HL-60 (cell line): ENCODE measurements at regions not wholly inside any gene's neighbourhood (a gene's known extent, or its start where the extent isn't known, plus 50 kb on each side); places are given as distances from the start of the nearest gene placed in this dataset.

Experiments
- GABPA ChIP-seq: IDR thresholded peaks from 2 replicates; pipeline ENCODE4 v1.6.1; 2012; ENCODE audit warnings: low read depth
- POLR2AphosphoS5 ChIP-seq: IDR thresholded peaks from 2 replicates; pipeline ENCODE4 v1.6.1; 2012; ENCODE audit warnings: low read depth
- SPI1 ChIP-seq: IDR thresholded peaks from 2 replicates; pipeline ENCODE4 v1.6.1; 2012; ENCODE audit warnings: low read depth, mild to moderate bottlenecking, borderline replicate concordance
- TF ChIP-seq, protein P1 (sequence below): IDR thresholded peaks from one replicate; pipeline ENCODE4 v1.5.1; 2011; ENCODE audit warnings: low read length, control low read depth, inconsistent platforms; ENCODE audit not compliant: insufficient read depth
- TF ChIP-seq, protein P2 (sequence below): IDR thresholded peaks from 2 replicates; pipeline ENCODE4 v1.6.1; 2012; ENCODE audit warnings: low read depth; ENCODE audit not compliant: insufficient replicate concordance

- TF ChIP-seq, protein P1, sequence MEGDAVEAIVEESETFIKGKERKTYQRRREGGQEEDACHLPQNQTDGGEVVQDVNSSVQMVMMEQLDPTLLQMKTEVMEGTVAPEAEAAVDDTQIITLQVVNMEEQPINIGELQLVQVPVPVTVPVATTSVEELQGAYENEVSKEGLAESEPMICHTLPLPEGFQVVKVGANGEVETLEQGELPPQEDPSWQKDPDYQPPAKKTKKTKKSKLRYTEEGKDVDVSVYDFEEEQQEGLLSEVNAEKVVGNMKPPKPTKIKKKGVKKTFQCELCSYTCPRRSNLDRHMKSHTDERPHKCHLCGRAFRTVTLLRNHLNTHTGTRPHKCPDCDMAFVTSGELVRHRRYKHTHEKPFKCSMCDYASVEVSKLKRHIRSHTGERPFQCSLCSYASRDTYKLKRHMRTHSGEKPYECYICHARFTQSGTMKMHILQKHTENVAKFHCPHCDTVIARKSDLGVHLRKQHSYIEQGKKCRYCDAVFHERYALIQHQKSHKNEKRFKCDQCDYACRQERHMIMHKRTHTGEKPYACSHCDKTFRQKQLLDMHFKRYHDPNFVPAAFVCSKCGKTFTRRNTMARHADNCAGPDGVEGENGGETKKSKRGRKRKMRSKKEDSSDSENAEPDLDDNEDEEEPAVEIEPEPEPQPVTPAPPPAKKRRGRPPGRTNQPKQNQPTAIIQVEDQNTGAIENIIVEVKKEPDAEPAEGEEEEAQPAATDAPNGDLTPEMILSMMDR = no peak
- TF ChIP-seq, protein P2, sequence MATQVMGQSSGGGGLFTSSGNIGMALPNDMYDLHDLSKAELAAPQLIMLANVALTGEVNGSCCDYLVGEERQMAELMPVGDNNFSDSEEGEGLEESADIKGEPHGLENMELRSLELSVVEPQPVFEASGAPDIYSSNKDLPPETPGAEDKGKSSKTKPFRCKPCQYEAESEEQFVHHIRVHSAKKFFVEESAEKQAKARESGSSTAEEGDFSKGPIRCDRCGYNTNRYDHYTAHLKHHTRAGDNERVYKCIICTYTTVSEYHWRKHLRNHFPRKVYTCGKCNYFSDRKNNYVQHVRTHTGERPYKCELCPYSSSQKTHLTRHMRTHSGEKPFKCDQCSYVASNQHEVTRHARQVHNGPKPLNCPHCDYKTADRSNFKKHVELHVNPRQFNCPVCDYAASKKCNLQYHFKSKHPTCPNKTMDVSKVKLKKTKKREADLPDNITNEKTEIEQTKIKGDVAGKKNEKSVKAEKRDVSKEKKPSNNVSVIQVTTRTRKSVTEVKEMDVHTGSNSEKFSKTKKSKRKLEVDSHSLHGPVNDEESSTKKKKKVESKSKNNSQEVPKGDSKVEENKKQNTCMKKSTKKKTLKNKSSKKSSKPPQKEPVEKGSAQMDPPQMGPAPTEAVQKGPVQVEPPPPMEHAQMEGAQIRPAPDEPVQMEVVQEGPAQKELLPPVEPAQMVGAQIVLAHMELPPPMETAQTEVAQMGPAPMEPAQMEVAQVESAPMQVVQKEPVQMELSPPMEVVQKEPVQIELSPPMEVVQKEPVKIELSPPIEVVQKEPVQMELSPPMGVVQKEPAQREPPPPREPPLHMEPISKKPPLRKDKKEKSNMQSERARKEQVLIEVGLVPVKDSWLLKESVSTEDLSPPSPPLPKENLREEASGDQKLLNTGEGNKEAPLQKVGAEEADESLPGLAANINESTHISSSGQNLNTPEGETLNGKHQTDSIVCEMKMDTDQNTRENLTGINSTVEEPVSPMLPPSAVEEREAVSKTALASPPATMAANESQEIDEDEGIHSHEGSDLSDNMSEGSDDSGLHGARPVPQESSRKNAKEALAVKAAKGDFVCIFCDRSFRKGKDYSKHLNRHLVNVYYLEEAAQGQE = no peak
- TF ChIP-seq POLR2AphosphoS5 (no peak), GABPA (no peak), SPI1 (no peak)
Observed at GRCh38 chr10:83983578-83984255, 155.6 kb upstream of the GHITM start.
